Erythroblast (primary cell): ENCODE measurements at regions not wholly inside any gene's neighbourhood (a gene's known extent, or its start where the extent isn't known, plus 50 kb on each side); places are given as distances from the start of the nearest gene placed in this dataset.

ENCODE experiments used
- DNase-seq, 2 experiments: peaks; one replicate each; lab custom pipeline; 2025; lab: John Stamatoyannopoulos, UW
- GATA1 ChIP-seq: IDR thresholded peaks from 2 replicates; pipeline ENCODE4 v1.6.1; 2011; ENCODE audit warnings: low read depth, mild to moderate bottlenecking, control low read depth, low read length, moderate library complexity
- POLR2A ChIP-seq: IDR thresholded peaks from 2 replicates; pipeline ENCODE4 v1.6.1; 2011; ENCODE audit warnings: mild to moderate bottlenecking, low read length

GRCh38 chr18:27752944-27753343, 424.0 kb downstream of the CDH2 start:
- DNase-seq, result no peak
- TF ChIP-seq GATA1 (no peak), POLR2A (no peak)

GRCh38 chr18:27750923-27751322, 426.0 kb downstream of the CDH2 start:
- no peak for DNase-seq
- TF ChIP-seq GATA1, result no peak
- TF ChIP-seq POLR2A, result no peak

- DNase-seq, result peak in 1 of 2 experiments; percentile 8
- TF ChIP-seq POLR2A (no peak), GATA1 (no peak)
These were observed 426.9 kb downstream of the CDH2 start for GRCh38 chr18:27750014-27750413.

- DNase-seq, result no peak
- TF ChIP-seq POLR2A, result no peak
- no peak for TF ChIP-seq GATA1
These were observed 427.7 kb downstream of the CDH2 start for GRCh38 chr18:27749194-27749593.

GRCh38 chr18:27746241-27746640, 430.7 kb downstream of the CDH2 start:
- no peak for DNase-seq
- no peak for TF ChIP-seq GATA1
- TF ChIP-seq POLR2A, result no peak

GRCh38 chr18:27735117-27735516, 441.8 kb downstream of the CDH2 start:
- DNase-seq, result no peak
- no peak for TF ChIP-seq POLR2A
- no peak for TF ChIP-seq GATA1

- TF ChIP-seq GATA1 (no peak), POLR2A (no peak)
- no peak for DNase-seq
These were observed 445.7 kb downstream of the CDH2 start for GRCh38 chr18:27731211-27731610.

GRCh38 chr18:27728659-27729058, 448.3 kb downstream of the CDH2 start:
- TF ChIP-seq GATA1 (no peak), POLR2A (no peak)
- no peak for DNase-seq

GRCh38 chr18:27724362-27724761, 452.6 kb downstream of the CDH2 start:
- no peak for DNase-seq
- TF ChIP-seq POLR2A, result no peak
- TF ChIP-seq GATA1, result no peak

GRCh38 chr18:27723168-27723567, 453.8 kb downstream of the CDH2 start:
- no peak for TF ChIP-seq POLR2A
- DNase-seq, result no peak

- TF ChIP-seq GATA1, result no peak
- TF ChIP-seq POLR2A, result no peak
- no peak for DNase-seq
These were observed 457.2 kb downstream of the CDH2 start for GRCh38 chr18:27719680-27720079.

- TF ChIP-seq GATA1 (no peak), POLR2A (no peak)
- no peak for DNase-seq
These were observed 459.1 kb downstream of the CDH2 start for GRCh38 chr18:27717816-27718215.

GRCh38 chr18:27717250-27717649, 459.7 kb downstream of the CDH2 start:
- DNase-seq, result no peak
- no peak for TF ChIP-seq GATA1
- TF ChIP-seq POLR2A, result no peak

GRCh38 chr18:27715751-27716150, 461.2 kb downstream of the CDH2 start:
- DNase-seq, result no peak
- TF ChIP-seq GATA1 (no peak), POLR2A (no peak)

- no peak for TF ChIP-seq GATA1
- no peak for TF ChIP-seq POLR2A
- no peak for DNase-seq
These were observed 463.2 kb downstream of the CDH2 start for GRCh38 chr18:27713738-27714095.
